Upper lobe of left lung (tissue), 6 donors: ENCODE measurements at regions not wholly inside any gene's neighbourhood (a gene's known extent, or its start where the extent isn't known, plus 50 kb on each side); places are given as distances from the start of the nearest gene placed in this dataset.

Experiments
- ATAC-seq, 2 donors: fragments of 200-7000 bp; cut with Tn5 transposase; one replicate each; pipeline ENCODE4 v1.9.1; 2022; ENCODE audit warnings: mild to moderate bottlenecking in 2 of 2, moderate library complexity in 2 of 2; ENCODE audit not compliant: low FRiP score in 2 of 2
- DNase-seq, 2 donors: peaks; one replicate each; pipeline ENCODE4 v3.0.0-alpha.2; 2019 to 2020
- H3K27ac ChIP-seq, 4 donors: fragments of 200-600 bp; sonication (generic); one replicate each; pipeline ENCODE4 v1.5.1; 2016 to 2019
- H3K27me3 ChIP-seq, 4 donors: fragments of 200-600 bp; sonication (generic); one replicate each; pipeline ENCODE4 v1.5.1; 2017 to 2019
- H3K36me3 ChIP-seq, 4 donors: fragments of 200-600 bp; sonication (generic); one replicate each; pipeline ENCODE4 v1.5.1; 2016 to 2019
- H3K4me1 ChIP-seq, 4 donors: fragments of 200-600 bp; sonication (generic); one replicate each; pipeline ENCODE4 v1.5.1; 2018 to 2019
- H3K4me3 ChIP-seq, 4 donors: fragments of 200-600 bp; sonication (generic); one replicate each; pipeline ENCODE4 v1.5.1; 2017 to 2019; ENCODE audit warnings: mild to moderate bottlenecking in 2 of 4, moderate library complexity in 1 of 4
- H3K9me3 ChIP-seq, 4 donors: fragments of 200-600 bp; sonication (generic); one replicate each; pipeline ENCODE4 v1.5.1; 2018 to 2019
- EP300 ChIP-seq, 4 donors: sonication (generic); formaldehyde crosslinking; IDR thresholded peaks; one replicate each; pipeline ENCODE4 v1.5.1; 2017; ENCODE audit warnings: antibody characterized with exemption in 4 of 4, control low read depth in 2 of 4
- POLR2A ChIP-seq, 4 donors: fragments of 450-650 bp; IDR thresholded peaks; one replicate each; pipeline ENCODE4 v1.5.1; 2016 to 2017; ENCODE audit warnings: antibody characterized with exemption in 4 of 4, mild to moderate bottlenecking in 2 of 4
- POLR2AphosphoS5 ChIP-seq, 2 donors: sonication (generic); formaldehyde crosslinking; IDR thresholded peaks; one replicate each; pipeline ENCODE4 v1.5.1; 2017; ENCODE audit warnings: antibody characterized with exemption in 2 of 2
- WGBS, 2 donors: methylation state at CpG; one replicate each; pipeline ENCODE4 v1.1.5; 2017 to 2018; 5-methylcytosine and 5-hydroxymethylcytosine counted together
- TF ChIP-seq, protein P1 (sequence below), 6 experiments: fragments of 450-650 bp in 4 of 6; fragments of 200-600 bp in 2 of 6; sonication (generic) in 2 of 6; IDR thresholded peaks; one replicate each; pipeline ENCODE4 v1.5.1; 2016 to 2019; ENCODE audit warnings: antibody characterized with exemption in 6 of 6
- donor health status: DM: no; HTN: no; CAD: no; lungs with moderate emphysema.
- donor health status: DM: no; HTN: yes; CAD: no; lungs with severe emphysema.

DNA sequence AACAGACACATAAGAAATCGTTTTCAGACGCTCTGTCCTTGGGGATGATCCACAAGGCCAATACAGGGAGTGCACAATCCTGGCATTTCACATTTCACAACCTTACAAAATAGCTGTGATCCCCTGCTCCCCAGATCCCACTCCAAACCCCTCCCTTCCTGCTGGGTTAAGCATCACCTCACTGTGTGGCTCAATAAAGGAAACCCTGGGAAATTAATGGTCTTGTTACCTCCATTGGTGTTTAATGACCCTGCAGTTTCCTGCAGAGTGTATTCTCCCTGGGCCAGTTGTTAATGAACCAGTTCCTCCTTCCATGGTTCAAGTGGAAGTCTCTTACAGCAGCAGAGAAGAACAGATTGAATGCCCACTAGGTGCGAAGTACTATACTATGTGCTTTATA, 334.7 kb downstream of the OMA1 start:
- no peak for TF ChIP-seq POLR2A (IDR thresholded peaks at IDR 0.05)
- TF ChIP-seq POLR2AphosphoS5 (IDR thresholded peaks at IDR 0.05), result no peak
- TF ChIP-seq EP300 (IDR thresholded peaks at IDR 0.05), result no peak
- TF ChIP-seq, protein P1, sequence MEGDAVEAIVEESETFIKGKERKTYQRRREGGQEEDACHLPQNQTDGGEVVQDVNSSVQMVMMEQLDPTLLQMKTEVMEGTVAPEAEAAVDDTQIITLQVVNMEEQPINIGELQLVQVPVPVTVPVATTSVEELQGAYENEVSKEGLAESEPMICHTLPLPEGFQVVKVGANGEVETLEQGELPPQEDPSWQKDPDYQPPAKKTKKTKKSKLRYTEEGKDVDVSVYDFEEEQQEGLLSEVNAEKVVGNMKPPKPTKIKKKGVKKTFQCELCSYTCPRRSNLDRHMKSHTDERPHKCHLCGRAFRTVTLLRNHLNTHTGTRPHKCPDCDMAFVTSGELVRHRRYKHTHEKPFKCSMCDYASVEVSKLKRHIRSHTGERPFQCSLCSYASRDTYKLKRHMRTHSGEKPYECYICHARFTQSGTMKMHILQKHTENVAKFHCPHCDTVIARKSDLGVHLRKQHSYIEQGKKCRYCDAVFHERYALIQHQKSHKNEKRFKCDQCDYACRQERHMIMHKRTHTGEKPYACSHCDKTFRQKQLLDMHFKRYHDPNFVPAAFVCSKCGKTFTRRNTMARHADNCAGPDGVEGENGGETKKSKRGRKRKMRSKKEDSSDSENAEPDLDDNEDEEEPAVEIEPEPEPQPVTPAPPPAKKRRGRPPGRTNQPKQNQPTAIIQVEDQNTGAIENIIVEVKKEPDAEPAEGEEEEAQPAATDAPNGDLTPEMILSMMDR (IDR thresholded peaks at IDR 0.05), result no peak
- ATAC-seq, result no peak
- 34 to 50% methylated on average over 3 of the region's 3 CpGs for WGBS, 2 donors

DNA sequence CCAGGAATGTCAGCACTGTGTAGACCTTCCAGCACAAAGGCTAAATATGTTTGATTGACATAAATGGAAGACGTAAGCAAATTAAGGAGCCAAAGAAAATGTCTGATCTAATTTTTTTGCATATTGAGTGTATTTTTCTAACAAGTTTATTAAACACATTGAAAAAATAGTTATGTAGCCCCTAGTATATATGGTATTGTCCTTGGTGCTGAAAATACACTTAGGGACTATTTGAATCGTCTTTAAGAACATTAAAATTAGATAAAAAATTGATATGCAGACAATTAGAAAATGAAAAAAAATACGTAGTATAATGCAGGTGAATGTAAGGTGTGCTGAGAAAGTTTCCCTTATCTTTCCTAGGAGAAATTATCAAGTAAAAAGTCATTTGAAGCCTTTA, 337.0 kb downstream of the OMA1 start:
- H3K9me3 ChIP-seq, result no peaks in the 10 kb centered on the region
- H3K4me3 ChIP-seq, result no peak overlapping the region
- WGBS, 2 donors, result 68 to 70% methylated on average over 3 of the region's 3 CpGs
- DNase-seq (no peak), ATAC-seq (no peak)
- TF ChIP-seq, protein P1 (IDR thresholded peaks at IDR 0.05), result no peak
- TF ChIP-seq POLR2A (IDR thresholded peaks at IDR 0.05) (no peak), EP300 (IDR thresholded peaks at IDR 0.05) (no peak), POLR2AphosphoS5 (IDR thresholded peaks at IDR 0.05) (no peak)
- no peaks in the 10 kb centered on the region for H3K36me3 ChIP-seq
- H3K4me1 ChIP-seq, result no peaks in the 10 kb centered on the region
- no peak overlapping the region for H3K27ac ChIP-seq
- H3K27me3 ChIP-seq, result no peaks in the 10 kb centered on the region

More for the DNA sequence above, 334.7 kb downstream of the OMA1 start:
- H3K4me3 ChIP-seq, result no peak overlapping the region
- H3K4me1 ChIP-seq, result no peaks in the 10 kb centered on the region
- no peak for DNase-seq
- no peaks in the 10 kb centered on the region for H3K27me3 ChIP-seq
- no peak overlapping the region for H3K27ac ChIP-seq
- H3K9me3 ChIP-seq, result no peaks in the 10 kb centered on the region
- no peaks in the 10 kb centered on the region for H3K36me3 ChIP-seq

DNA sequence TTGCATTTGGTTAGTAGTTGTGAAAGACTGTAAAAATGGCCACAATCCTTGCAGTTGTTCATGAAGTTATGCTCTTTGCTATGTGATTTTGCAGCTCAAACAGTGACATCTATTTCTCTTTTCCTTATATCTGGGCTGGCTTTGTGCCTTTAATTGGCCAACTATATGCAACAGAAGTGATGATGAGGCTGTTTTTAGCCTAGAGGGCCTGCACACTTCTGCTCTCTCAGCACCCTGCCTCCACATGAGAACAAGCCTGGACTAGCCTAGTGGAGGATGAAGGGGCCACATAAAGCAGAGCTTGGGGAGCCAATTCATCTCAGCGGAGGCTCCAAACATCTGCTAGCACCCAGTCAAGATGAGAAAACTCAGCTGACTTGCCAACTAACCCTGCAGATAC, 339.8 kb downstream of the OMA1 start:
- ATAC-seq (no peak), DNase-seq (no peak)
- TF ChIP-seq, protein P1 (IDR thresholded peaks at IDR 0.05), result no peak
- TF ChIP-seq EP300 (IDR thresholded peaks at IDR 0.05), result no peak
- no peak for TF ChIP-seq POLR2A (IDR thresholded peaks at IDR 0.05)
- no peak for TF ChIP-seq POLR2AphosphoS5 (IDR thresholded peaks at IDR 0.05)
- Histone ChIP-seq H3K9me3 (no peaks in the 10 kb centered on the region), H3K27ac (no peak overlapping the region), H3K4me3 (no peak overlapping the region), H3K27me3 (no peaks in the 10 kb centered on the region), H3K4me1 (no peaks in the 10 kb centered on the region), H3K36me3 (no peaks in the 10 kb centered on the region)
- 83 to 91% methylated on average over 1 of the region's 1 CpG for WGBS, 2 donors

DNA sequence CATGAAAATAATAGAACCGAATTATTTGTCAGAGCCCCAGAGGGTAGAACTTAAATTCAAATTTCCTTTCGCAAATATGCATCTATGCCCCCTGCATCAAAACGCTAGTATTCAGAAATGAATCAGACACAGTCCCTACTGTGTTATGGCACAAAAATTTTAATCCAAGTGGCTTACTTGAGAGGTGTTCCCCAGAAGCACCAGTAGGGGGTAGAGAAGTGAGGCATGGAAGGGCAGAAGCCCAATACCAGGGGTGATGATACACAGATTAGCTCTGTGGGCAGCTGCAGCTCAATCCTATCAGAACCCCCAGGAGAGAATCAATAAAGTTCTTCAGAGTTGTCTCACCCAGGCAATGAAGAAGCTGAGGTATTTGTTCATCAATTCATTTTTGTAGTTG, 342.2 kb downstream of the OMA1 start:
- no peak for DNase-seq
- no peaks in the 10 kb centered on the region for H3K36me3 ChIP-seq
- no peaks in the 10 kb centered on the region for H3K27me3 ChIP-seq
- ATAC-seq, result no peak
- H3K4me1 ChIP-seq, result no peaks in the 10 kb centered on the region
- 86 to 92% methylated on average over 3 of the region's 3 CpGs for WGBS, 2 donors
- no peak overlapping the region for H3K27ac ChIP-seq
- no peaks in the 10 kb centered on the region for H3K9me3 ChIP-seq
- no peak overlapping the region for H3K4me3 ChIP-seq
- TF ChIP-seq EP300 (IDR thresholded peaks at IDR 0.05) (no peak), POLR2AphosphoS5 (IDR thresholded peaks at IDR 0.05) (no peak), POLR2A (IDR thresholded peaks at IDR 0.05) (no peak)
- TF ChIP-seq, protein P1 (IDR thresholded peaks at IDR 0.05), result no peak

DNA sequence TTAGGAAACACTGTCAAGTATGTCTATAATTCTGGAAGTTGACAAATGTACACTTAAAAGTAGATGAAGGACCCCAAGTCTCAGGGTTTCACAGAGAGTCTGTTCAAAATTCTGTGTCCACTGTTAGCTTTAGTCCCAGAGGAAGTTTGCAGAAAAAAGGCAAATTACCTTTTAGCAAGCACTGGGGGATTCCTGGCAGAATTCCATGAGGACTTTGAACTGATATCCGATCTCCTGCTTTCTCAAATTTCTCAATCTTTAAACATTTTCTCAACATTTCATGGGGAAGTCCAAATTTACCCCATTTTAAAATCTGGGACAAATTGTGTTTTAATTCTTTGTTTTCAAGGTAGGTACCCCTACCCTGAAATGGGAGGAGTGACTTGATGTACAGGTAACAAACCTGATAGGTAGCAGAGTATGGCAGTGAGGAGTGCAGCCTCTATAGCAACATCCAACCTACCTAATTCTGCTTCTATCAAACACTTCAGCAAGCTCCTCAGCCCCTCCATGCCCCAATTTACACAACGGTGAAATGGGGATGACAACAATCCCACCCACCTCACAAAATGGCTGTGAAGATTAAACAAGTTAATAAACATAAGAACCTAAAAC, 344.9 kb downstream of the OMA1 start:
- Histone ChIP-seq H3K27me3 (no peaks in the 10 kb centered on the region), H3K36me3 (no peaks in the 10 kb centered on the region), H3K9me3 (no peaks in the 10 kb centered on the region), H3K4me1 (no peaks in the 10 kb centered on the region), H3K27ac (no peak overlapping the region), H3K4me3 (no peak overlapping the region)
- TF ChIP-seq POLR2A (IDR thresholded peaks at IDR 0.05) (no peak), EP300 (IDR thresholded peaks at IDR 0.05) (no peak), POLR2AphosphoS5 (IDR thresholded peaks at IDR 0.05) (no peak)
- TF ChIP-seq, protein P1 (IDR thresholded peaks at IDR 0.05), result no peak
- WGBS, 2 donors, result 75 to 80% methylated on average over 2 of the region's 2 CpGs
- ATAC-seq (no peak), DNase-seq (no peak)
